Nephron (organoid): ENCODE measurements at regions not wholly inside any gene's neighbourhood (a gene's known extent, or its start where the extent isn't known, plus 50 kb on each side); places are given as distances from the start of the nearest gene placed in this dataset.
"Not testable (repeated sequence)": the region's sequence is repeated elsewhere in the genome, so short reads cannot be mapped to it uniquely, and the experiment has no call there.

Experiments
- H3K27ac Mint-ChIP-seq, 3 experiments: 2 replicates each; pipeline ENCODE4 v1.8.0; 2020; ENCODE audit warnings: mixed read lengths in 3 of 3, mild to moderate bottlenecking in 2 of 3, moderate library complexity in 1 of 3
- H3K27me3 Mint-ChIP-seq: 2 replicates; pipeline ENCODE4 v1.8.0; 2021; ENCODE audit warnings: low read depth, mild to moderate bottlenecking, moderate library complexity, mixed read lengths
- H3K36me3 Mint-ChIP-seq: 2 replicates; pipeline ENCODE4 v1.8.0; 2020; ENCODE audit warnings: low read depth, mixed read lengths
- H3K4me1 Mint-ChIP-seq: 2 replicates; pipeline ENCODE4 v1.8.0; 2020; ENCODE audit warnings: mixed read lengths
- H3K4me3 Mint-ChIP-seq, 3 experiments: 2 replicates each; pipeline ENCODE4 v1.8.0; 2020; ENCODE audit warnings: mild to moderate bottlenecking in 3 of 3, mixed read lengths in 3 of 3, moderate library complexity in 2 of 3
- H3K9me3 Mint-ChIP-seq: 2 replicates; pipeline ENCODE4 v1.8.0; 2020; ENCODE audit warnings: mixed read lengths
- CTCF ChIP-seq, 3 experiments: fragments of 200-600 bp; sonication (generic); IDR thresholded peaks; one replicate each; pipeline ENCODE4 v1.5.0; 2021; ENCODE audit warnings: antibody characterized with exemption in 3 of 3; ENCODE audit not compliant: unreplicated experiment in 3 of 3

- Mint-ChIP-seq H3K36me3 (peaks cover 4% of the 10 kb centered on the region), H3K9me3 (peaks cover 17% of the 10 kb centered on the region), H3K4me3 (no peak overlapping the region), H3K27me3 (peaks cover 21% of the 10 kb centered on the region), H3K4me1 (peaks cover 8% of the 10 kb centered on the region), H3K27ac (no peak overlapping the region)
- no peak for TF ChIP-seq CTCF (IDR thresholded peaks at IDR 0.05; ENCODE audit: unreplicated experiment in 3 of 3)
These were observed 73.1 kb downstream of the ACKR3 start for GRCh38 chr2:236642584-236643291.

- H3K27ac Mint-ChIP-seq: no peak overlapping the region
- peaks cover 20% of the 10 kb centered on the region for H3K27me3 Mint-ChIP-seq
- no peak for TF ChIP-seq CTCF (IDR thresholded peaks at IDR 0.05; ENCODE audit: unreplicated experiment in 3 of 3)
- peaks cover 4% of the 10 kb centered on the region for H3K36me3 Mint-ChIP-seq
- no peak overlapping the region for H3K4me3 Mint-ChIP-seq
- H3K9me3 Mint-ChIP-seq: peaks cover 21% of the 10 kb centered on the region
- peaks cover 8% of the 10 kb centered on the region for H3K4me1 Mint-ChIP-seq
These were observed 73.9 kb downstream of the ACKR3 start for GRCh38 chr2:236643480-236643879.

GRCh38 chr2:236644067-236644466 is 74.4 kb downstream of the ACKR3 start:
- Mint-ChIP-seq H3K27me3 (peaks cover 17% of the 10 kb centered on the region), H3K4me3 (no peak overlapping the region), H3K27ac (no peak overlapping the region), H3K4me1 (peaks cover 8% of the 10 kb centered on the region), H3K36me3 (peaks cover 4% of the 10 kb centered on the region), H3K9me3 (peaks cover 21% of the 10 kb centered on the region)
- TF ChIP-seq CTCF (IDR thresholded peaks at IDR 0.05; ENCODE audit: unreplicated experiment in 3 of 3): no peak

GRCh38 chr2:236644502-236644911 is 74.9 kb downstream of the ACKR3 start:
- Mint-ChIP-seq H3K27ac (no peak overlapping the region), H3K4me1 (peaks cover 8% of the 10 kb centered on the region), H3K27me3 (peaks cover 16% of the 10 kb centered on the region), H3K9me3 (peaks cover 23% of the 10 kb centered on the region), H3K4me3 (no peak overlapping the region), H3K36me3 (peaks cover 4% of the 10 kb centered on the region)
- TF ChIP-seq CTCF (IDR thresholded peaks at IDR 0.05; ENCODE audit: unreplicated experiment in 3 of 3): no peak

GRCh38 chr2:236645141-236645540 is 75.5 kb downstream of the ACKR3 start:
- H3K4me3 Mint-ChIP-seq, H3K4me1 Mint-ChIP-seq, H3K27ac Mint-ChIP-seq, H3K36me3 Mint-ChIP-seq: not testable (repeated sequence)
- Mint-ChIP-seq H3K27me3 (peaks cover 16% of the 10 kb centered on the region), H3K9me3 (peaks cover 29% of the 10 kb centered on the region)

- H3K4me3 Mint-ChIP-seq: no peak overlapping the region
- H3K4me1 Mint-ChIP-seq: peaks cover 8% of the 10 kb centered on the region
- H3K27ac Mint-ChIP-seq: no peak overlapping the region
- H3K36me3 Mint-ChIP-seq: no peaks in the 10 kb centered on the region
- H3K27me3 Mint-ChIP-seq: peaks cover 16% of the 10 kb centered on the region
- peaks cover 28% of the 10 kb centered on the region for H3K9me3 Mint-ChIP-seq
- TF ChIP-seq CTCF (IDR thresholded peaks at IDR 0.05; ENCODE audit: unreplicated experiment in 3 of 3): no peak
These were observed 76.8 kb downstream of the ACKR3 start for GRCh38 chr2:236646441-236646840.
